HG03066 (cell line): ENCODE measurements at regions not wholly inside any gene's neighbourhood (a gene's known extent, or its start where the extent isn't known, plus 50 kb on each side); places are given as distances from the start of the nearest gene placed in this dataset.

ENCODE experiments used
- ATAC-seq: cut with Tn5 transposase; IDR thresholded peaks from one replicate; pipeline ENCODE4 v1.9.1; 2021; ENCODE audit warnings: low read depth; ENCODE audit not compliant: unreplicated experiment

DNA sequence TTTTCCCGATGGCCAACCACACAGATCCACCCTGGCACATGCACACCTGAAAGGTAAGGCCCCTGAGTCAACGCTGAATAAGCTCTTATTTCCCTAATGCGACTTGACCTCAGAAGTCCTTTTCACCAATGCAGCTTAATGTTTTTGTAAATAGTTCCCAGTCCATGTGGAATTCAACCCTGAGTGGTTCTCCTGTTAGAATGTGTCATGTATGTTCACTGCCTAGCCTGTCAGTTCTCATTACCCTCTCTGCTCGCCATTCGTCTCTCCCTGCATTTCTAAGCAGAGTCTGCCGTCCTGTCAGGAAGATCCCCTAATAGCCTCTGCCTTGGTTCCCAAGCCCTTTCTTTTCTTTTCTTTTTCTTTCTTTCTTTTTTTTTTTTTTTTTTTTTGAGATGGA is 392.6 kb upstream of the SHH start:
- ATAC-seq: no peak

DNA sequence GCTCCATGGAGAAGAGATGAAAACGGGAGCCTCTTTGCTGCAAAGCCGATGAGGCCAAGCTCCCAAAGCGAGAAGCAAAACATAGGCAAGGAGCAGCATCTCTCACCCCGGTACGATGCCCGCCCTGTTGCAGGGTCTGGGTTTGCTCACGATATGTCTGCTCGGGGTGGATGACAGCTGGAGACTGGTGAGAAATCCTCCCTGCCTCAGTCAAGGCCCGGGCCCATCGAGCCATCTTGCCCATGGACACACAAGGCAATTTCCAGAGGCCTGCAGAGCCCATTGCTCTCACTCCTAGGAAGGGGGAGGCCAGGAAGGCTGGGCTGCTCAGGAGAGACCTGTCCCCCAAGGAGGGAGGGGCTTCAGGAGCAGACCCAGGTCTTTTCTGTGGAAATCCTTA is 391.7 kb upstream of the SHH start:
- ATAC-seq: no peak

DNA sequence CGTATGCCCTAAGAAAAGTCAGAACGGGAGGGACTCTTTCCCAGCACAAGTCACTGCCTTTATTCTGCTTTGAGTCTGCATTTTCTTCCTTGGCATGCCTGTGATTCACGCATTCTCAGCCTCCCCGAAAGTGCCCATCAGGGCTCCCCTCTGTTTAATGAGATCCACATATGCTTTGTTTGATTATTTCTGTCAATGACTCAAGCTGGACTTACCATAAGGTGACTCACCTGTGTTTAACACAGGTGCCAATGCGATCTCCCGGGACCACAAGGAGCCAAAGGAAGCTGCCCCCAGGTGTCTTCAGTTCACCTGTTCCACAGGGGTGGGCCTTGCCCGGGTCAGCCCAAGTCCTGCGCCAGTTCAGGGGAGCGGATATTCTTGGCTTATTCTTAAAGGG is 386.0 kb upstream of the SHH start:
- no peak for ATAC-seq

DNA sequence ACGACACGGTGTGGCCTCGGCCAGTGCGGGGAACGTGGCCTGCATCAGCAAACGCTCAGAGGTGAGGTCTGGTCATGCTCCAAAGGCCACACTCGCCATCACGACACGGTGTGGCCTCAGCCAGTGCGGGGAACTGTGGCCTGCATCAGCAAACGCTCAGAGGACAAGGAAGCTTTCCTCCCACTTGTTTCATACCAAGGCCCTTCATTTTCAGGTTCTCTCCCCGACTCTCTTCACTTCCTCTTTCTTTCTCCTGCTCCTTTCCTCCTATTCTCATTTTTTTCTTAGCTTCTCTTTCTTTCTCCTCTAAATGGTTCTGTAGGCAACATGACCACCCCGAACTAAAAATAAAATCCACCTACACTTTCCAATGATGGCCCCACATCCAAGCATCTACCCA is 384.4 kb upstream of the SHH start:
- ATAC-seq: no peak

GRCh38 chr7:156195276-156195675 is 383.0 kb upstream of the SHH start:
- ATAC-seq: no peak

GRCh38 chr7:156194813-156195212 is 382.6 kb upstream of the SHH start:
- ATAC-seq: no peak

DNA sequence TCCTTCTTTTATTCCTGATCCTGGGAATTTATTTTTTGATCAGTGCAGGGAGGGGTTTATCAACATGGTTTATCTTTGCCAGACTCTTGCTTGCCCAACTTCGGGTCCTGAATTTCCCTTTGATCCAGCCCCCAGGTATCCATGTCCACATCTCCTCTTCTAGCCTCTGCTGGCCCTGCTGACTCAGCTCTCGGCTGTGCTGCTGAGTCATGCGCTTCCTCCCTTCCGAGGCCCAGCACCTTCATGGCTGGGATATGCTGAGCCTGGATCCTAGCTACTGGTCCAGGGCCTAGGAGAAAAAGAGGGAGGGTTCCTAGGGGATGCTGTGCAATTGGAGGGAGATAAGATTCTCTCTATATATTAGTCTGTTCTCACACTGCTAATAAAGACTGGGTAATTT is 380.7 kb upstream of the SHH start:
- ATAC-seq: no peak

GRCh38 chr7:156191090-156191489 is 378.8 kb upstream of the SHH start:
- ATAC-seq: no peak

DNA sequence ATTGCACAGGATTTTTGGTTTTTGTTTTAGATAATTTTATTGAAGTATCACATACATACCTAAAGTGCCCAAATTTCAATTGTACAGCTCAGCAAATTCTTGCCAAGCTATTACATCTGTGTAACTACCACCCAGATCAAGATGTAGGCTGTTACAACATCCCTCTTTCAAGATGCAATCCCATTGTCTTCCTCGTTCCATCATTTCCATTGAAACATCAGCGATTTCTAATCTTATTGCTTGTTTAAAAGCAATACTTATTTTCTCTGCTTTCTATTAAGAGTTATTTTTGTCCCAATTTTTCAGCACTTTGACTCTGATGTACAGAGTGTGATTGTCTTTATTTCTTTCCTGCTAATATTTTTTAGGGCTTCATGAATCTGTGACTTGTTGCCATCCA is 372.8 kb upstream of the SHH start:
- no peak for ATAC-seq

DNA sequence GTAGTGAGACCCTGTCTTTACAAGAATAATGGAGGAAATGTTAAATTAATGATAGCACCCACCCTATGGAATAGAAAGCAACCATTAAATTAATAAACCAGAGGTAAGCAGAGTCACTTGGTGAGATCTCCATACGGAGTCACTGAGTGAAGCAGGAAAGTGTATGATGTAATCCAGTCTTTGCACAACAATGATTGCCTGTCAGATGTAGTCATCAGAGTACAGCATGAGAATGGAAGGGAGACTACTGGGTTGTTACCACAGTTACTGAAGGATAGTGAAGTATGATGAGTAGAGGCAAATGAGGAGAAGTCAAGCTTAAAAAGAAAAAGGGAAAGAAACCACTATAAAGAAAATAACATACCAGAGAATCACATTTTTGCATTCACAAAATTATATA is 371.9 kb upstream of the SHH start:
- ATAC-seq: no peak

DNA sequence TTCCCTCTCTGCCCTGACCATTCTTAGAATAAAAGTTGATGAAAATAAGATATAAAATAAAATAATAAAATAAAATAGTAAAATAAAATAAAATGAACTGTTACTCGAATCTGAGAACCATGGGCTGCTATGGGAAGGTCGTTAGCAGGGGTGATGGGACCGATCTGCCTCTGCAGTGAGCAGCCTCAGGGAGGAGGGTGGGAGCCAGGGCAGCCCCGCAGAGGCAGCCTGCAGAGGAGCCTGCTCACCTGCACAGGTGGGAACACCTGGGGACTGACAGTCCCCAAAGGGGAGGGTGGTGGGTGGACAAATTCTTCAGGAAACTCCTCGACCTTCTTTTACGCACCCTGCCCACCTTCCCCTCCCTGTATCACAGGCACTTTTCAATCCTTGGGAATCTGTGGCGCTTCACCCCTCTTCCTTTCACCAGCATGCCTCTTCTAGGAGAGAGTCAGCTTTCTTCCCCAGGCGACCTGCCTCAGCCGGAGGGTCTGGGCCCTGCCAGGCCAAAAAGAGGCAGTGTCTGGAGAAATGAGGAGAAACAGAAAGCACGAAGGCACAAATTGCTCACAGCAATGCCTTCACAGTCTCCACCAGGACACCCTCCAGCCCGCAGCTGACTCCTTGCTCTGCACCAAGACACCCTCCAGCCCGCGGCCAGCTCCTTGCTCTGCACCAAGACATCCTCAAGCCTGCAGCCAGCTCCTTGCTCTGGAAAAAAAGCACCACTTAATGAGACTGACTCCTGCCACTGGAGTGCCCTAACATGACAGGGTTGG is 368.4 kb upstream of the SHH start:
- ATAC-seq: no peak

- ATAC-seq: no peak
Observed at GRCh38 chr7:156179872-156180390, 367.7 kb upstream of the SHH start.

- no peak for ATAC-seq
Observed at GRCh38 chr7:156178857-156179256, 366.6 kb upstream of the SHH start.

DNA sequence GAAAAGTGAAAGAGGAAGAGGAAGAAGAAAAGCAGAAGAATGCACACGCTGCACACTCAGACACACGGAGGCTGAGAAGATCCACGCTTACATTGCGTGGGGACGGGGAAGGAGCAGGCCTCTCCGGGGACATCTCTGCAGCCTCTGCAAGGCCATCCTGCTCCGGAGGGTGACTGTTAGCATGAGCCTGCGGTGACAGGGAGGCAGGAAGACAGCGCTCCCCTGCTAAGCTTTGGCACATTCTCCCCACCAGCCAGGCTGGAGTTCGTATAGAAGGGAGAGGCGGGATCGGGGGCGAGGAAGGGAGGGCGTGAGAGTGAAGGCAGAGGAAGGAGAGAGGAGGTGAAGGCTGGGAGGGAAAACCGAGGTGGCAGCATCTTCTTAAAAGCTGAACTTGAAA is 366.0 kb upstream of the SHH start:
- no peak for ATAC-seq

DNA sequence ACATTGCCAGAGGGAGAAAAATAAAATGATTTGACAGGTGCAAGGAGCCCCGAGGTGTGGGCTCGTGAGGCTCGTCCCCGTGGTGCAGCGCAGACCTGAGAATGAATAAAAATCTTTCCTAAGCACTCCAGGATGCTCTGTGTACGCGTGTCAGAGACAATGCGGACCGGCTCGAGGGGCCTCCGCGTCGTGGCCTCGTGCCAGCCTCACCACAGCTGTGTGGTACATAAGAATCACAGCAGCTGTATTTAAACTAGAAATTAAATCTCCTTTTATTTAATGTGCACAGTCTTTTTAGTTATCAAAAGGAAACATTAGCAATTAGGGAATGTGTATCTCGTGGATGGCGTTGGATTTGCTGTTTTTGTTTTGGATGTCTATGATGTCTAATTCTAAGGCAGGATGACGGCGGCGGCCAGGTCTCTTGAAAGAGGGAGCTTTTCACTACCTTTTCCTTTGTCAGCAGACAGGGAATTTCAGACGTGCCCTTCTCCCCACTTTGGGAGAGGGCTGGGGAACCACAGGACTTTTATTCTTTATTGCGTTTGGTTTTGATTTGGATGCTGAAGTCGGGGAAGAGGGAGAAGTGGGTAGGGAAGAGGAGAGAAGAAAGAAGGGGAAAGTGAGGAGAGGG is 365.3 kb upstream of the SHH start:
- no peak for ATAC-seq

- ATAC-seq: no peak
Observed at GRCh38 chr7:156176039-156176438, 363.8 kb upstream of the SHH start.

DNA sequence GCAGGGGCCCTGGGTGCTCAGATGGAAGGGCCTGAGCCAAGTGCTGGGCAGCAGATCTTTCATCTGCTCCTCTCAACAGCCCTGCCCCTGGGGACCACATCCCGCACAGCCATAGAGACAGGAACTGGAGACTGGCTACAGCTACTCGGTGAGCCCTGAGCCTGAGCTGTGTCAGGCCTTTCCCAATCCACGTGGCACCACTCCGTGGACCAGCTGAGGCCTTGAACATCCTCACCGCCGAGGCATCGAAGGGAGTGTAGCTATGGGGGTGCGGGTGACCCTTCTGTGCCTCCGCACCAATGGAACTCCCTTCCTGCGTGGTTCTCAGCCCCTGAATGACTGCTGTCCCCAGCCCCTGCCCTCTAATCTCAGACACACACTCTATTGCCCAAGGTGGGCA is 362.7 kb upstream of the SHH start:
- ATAC-seq: no peak

DNA sequence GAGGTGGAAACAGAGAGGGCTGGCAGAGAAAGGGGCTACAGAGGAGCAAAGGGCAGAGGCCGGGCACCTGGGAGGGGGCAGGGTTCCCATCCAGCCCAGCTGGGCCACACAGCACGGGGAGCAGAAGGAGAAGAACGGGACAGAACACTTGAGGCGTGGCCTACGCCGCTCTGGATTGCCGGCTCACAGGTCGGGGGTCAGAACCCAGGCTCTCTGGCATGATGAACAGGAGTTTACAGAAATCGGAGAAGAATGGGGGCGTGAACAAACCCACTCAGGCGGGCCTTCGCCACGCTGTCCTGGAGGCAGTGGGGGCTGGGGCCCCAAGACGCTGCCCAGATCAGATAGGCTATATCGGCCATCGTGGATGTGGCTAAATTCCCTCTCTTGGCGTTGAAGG is 362.2 kb upstream of the SHH start:
- no peak for ATAC-seq

- ATAC-seq: no peak
Observed at GRCh38 chr7:156173748-156174353, 361.6 kb upstream of the SHH start.

- ATAC-seq: no peak
Observed at GRCh38 chr7:156173346-156173745, 361.1 kb upstream of the SHH start.

GRCh38 chr7:156172638-156173037 is 360.4 kb upstream of the SHH start:
- no peak for ATAC-seq
